ENCODE measurements at regions not wholly inside any gene's neighbourhood (a gene's known extent, or its start where the extent isn't known, plus 50 kb on each side); places are given as distances from the start of the nearest gene placed in this dataset.

GRCh38 chr6:133644548-133644891 is 244.4 kb upstream of the TCF21 start:
- Mint-ChIP-seq H3K9me3 (peaks cover 0 to 2% of the 10 kb centered on the region in 2 donors), H3K36me3 (no peaks in the 10 kb centered on the region), H3K27ac (no peak overlapping the region), H3K27me3 (no peaks in the 10 kb centered on the region), H3K4me3 (no peak overlapping the region), H3K4me1 (no peaks in the 10 kb centered on the region)
- ATAC-seq (replicated peaks), result no peak
- DNase-seq, result no peak

- Mint-ChIP-seq H3K4me3 (no peak overlapping the region), H3K4me1 (no peaks in the 10 kb centered on the region), H3K27me3 (no peaks in the 10 kb centered on the region), H3K36me3 (no peaks in the 10 kb centered on the region), H3K27ac (no peak overlapping the region), H3K9me3 (no peaks in the 10 kb centered on the region)
- ATAC-seq (replicated peaks) (no peak), DNase-seq (no peak)
These were observed 243.9 kb upstream of the TCF21 start for GRCh38 chr6:133644892-133645619.

- Mint-ChIP-seq H3K9me3 (no peaks in the 10 kb centered on the region), H3K27ac (no peak overlapping the region), H3K36me3 (no peaks in the 10 kb centered on the region), H3K4me1 (no peaks in the 10 kb centered on the region), H3K4me3 (no peak overlapping the region), H3K27me3 (no peaks in the 10 kb centered on the region)
- ATAC-seq (replicated peaks) (no peak), DNase-seq (no peak)
These were observed 242.8 kb upstream of the TCF21 start for GRCh38 chr6:133645966-133646740.

GRCh38 chr6:133648581-133648980 is 240.3 kb upstream of the TCF21 start:
- Mint-ChIP-seq H3K9me3 (no peaks in the 10 kb centered on the region), H3K27me3 (no peaks in the 10 kb centered on the region), H3K4me1 (no peaks in the 10 kb centered on the region), H3K27ac (no peak overlapping the region), H3K36me3 (no peaks in the 10 kb centered on the region), H3K4me3 (no peak overlapping the region)
- ATAC-seq (replicated peaks) (no peak), DNase-seq (no peak)

GRCh38 chr6:133671376-133671775 is 217.5 kb upstream of the TCF21 start:
- no peak for DNase-seq
- Mint-ChIP-seq H3K27me3 (peaks cover 0 to 4% of the 10 kb centered on the region in 2 donors), H3K4me1 (no peaks in the 10 kb centered on the region), H3K4me3 (no peak overlapping the region), H3K27ac (no peak overlapping the region), H3K9me3 (no peaks in the 10 kb centered on the region), H3K36me3 (no peaks in the 10 kb centered on the region)
- no peak for ATAC-seq (replicated peaks)

GRCh38 chr6:133673056-133673455 is 215.9 kb upstream of the TCF21 start:
- Mint-ChIP-seq H3K9me3 (no peaks in the 10 kb centered on the region), H3K4me3 (no peak overlapping the region), H3K27me3 (peaks cover 0 to 4% of the 10 kb centered on the region in 2 donors), H3K36me3 (no peaks in the 10 kb centered on the region), H3K4me1 (no peaks in the 10 kb centered on the region), H3K27ac (no peak overlapping the region)
- DNase-seq (no peak), ATAC-seq (replicated peaks) (no peak)

GRCh38 chr6:133674661-133675060 is 214.3 kb upstream of the TCF21 start:
- Mint-ChIP-seq H3K9me3 (no peaks in the 10 kb centered on the region), H3K27me3 (peaks cover 4 to 6% of the 10 kb centered on the region in 2 donors), H3K36me3 (no peaks in the 10 kb centered on the region), H3K4me3 (no peak overlapping the region), H3K27ac (no peak overlapping the region), H3K4me1 (no peaks in the 10 kb centered on the region)
- DNase-seq (no peak), ATAC-seq (replicated peaks) (no peak)

- Mint-ChIP-seq H3K4me1 (no peaks in the 10 kb centered on the region), H3K27me3 (peaks cover 0 to 6% of the 10 kb centered on the region in 2 donors), H3K36me3 (no peaks in the 10 kb centered on the region), H3K9me3 (no peaks in the 10 kb centered on the region), H3K4me3 (no peak overlapping the region), H3K27ac (no peak overlapping the region)
- ATAC-seq (replicated peaks) (no peak), DNase-seq (no peak)
These were observed 207.9 kb upstream of the TCF21 start for GRCh38 chr6:133680994-133681393.

- no peak for DNase-seq
- Mint-ChIP-seq H3K27ac (no peak overlapping the region), H3K4me3 (no peak overlapping the region), H3K36me3 (no peaks in the 10 kb centered on the region), H3K4me1 (no peaks in the 10 kb centered on the region), H3K9me3 (peaks cover 0 to 2% of the 10 kb centered on the region in 2 donors), H3K27me3 (peaks cover 0 to 6% of the 10 kb centered on the region in 2 donors)
- ATAC-seq (replicated peaks), result no peak
These were observed 207.0 kb upstream of the TCF21 start for GRCh38 chr6:133681891-133682290.

- no peak overlapping the region for H3K4me3 Mint-ChIP-seq
- peaks cover 0 to 2% of the 10 kb centered on the region in 2 donors for H3K9me3 Mint-ChIP-seq
These were observed 206.2 kb upstream of the TCF21 start for GRCh38 chr6:133682506-133683307.

GRCh38 chr6:133683308-133683580 is 205.7 kb upstream of the TCF21 start:
- H3K27ac Mint-ChIP-seq, result no peak overlapping the region
- no peak overlapping the region for H3K4me3 Mint-ChIP-seq
- no peaks in the 10 kb centered on the region for H3K4me1 Mint-ChIP-seq
- H3K9me3 Mint-ChIP-seq, result peaks cover 0 to 2% of the 10 kb centered on the region in 2 donors
- ATAC-seq (replicated peaks), result no peak
- H3K36me3 Mint-ChIP-seq, result no peaks in the 10 kb centered on the region
- DNase-seq, result no peak
- peaks cover 0 to 6% of the 10 kb centered on the region in 2 donors for H3K27me3 Mint-ChIP-seq

More at GRCh38 chr6:133682506-133683307, 206.2 kb upstream of the TCF21 start:
- Mint-ChIP-seq H3K36me3 (no peaks in the 10 kb centered on the region), H3K27ac (no peak overlapping the region), H3K4me1 (no peaks in the 10 kb centered on the region), H3K27me3 (peaks cover 0 to 6% of the 10 kb centered on the region in 2 donors)
- DNase-seq, result no peak
- no peak for ATAC-seq (replicated peaks)

- H3K36me3 Mint-ChIP-seq, result no peaks in the 10 kb centered on the region
- DNase-seq, result no peak
- no peak overlapping the region for H3K4me3 Mint-ChIP-seq
- H3K27me3 Mint-ChIP-seq, result peaks cover 0 to 6% of the 10 kb centered on the region in 2 donors
- no peak for ATAC-seq (replicated peaks)
- no peak overlapping the region for H3K27ac Mint-ChIP-seq
- peaks cover 0 to 2% of the 10 kb centered on the region in 2 donors for H3K9me3 Mint-ChIP-seq
- H3K4me1 Mint-ChIP-seq, result no peaks in the 10 kb centered on the region
These were observed 205.3 kb upstream of the TCF21 start for GRCh38 chr6:133683606-133684005.

- ATAC-seq (replicated peaks) (no peak), DNase-seq (no peak)
- Mint-ChIP-seq H3K27me3 (no peaks in the 10 kb centered on the region), H3K27ac (no peak overlapping the region), H3K4me3 (no peak overlapping the region), H3K36me3 (no peaks in the 10 kb centered on the region), H3K9me3 (peaks cover 0 to 6% of the 10 kb centered on the region in 2 donors), H3K4me1 (no peaks in the 10 kb centered on the region)
These were observed 200.0 kb upstream of the TCF21 start for GRCh38 chr6:133688705-133689492.

GRCh38 chr6:133689863-133690262 is 199.1 kb upstream of the TCF21 start:
- H3K4me3 Mint-ChIP-seq, result no peak overlapping the region
- no peak overlapping the region for H3K27ac Mint-ChIP-seq
- ATAC-seq (replicated peaks), result no peak
- DNase-seq, result no peak
- no peaks in the 10 kb centered on the region for H3K4me1 Mint-ChIP-seq
- H3K27me3 Mint-ChIP-seq, result no peaks in the 10 kb centered on the region
- H3K9me3 Mint-ChIP-seq, result peaks cover 0 to 6% of the 10 kb centered on the region in 2 donors
- no peaks in the 10 kb centered on the region for H3K36me3 Mint-ChIP-seq
